ENCODE measurements at regions not wholly inside any gene's neighbourhood (a gene's known extent, or its start where the extent isn't known, plus 50 kb on each side); places are given as distances from the start of the nearest gene placed in this dataset.

DNA sequence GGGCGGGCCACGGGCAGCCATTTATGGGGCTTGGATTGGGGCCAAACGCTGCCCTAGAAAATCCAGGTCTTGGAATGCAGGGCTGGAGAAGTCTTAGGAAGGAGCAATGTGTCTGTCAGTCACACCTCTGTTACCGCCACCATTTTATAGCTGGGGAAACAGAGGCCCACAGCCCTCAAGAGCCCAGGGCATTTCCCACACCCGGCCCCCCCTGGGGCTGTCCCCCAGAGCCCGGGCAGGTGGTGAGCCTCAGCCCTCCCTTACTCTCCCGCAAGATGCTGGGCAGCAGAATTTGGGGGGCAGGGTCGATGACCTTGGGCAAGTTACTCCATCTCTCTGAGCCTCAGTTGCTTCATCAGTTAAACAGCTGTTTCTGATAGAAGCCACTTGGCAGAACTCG is 508.2 kb downstream of the SHQ1 start:
- H3K9me3 ChIP-seq (ENCODE audit: low read depth) = no peaks in the 10 kb centered on the region
- no peak overlapping the region for H3K27ac ChIP-seq
- H3F3A ChIP-seq (ENCODE audit: low read depth) = no peaks in the 10 kb centered on the region
- H3K4me1 ChIP-seq = peaks cover 14% of the 10 kb centered on the region
- peaks cover 13% of the 10 kb centered on the region for H3K4me1 Mint-ChIP-seq
- H4K20me1 ChIP-seq (ENCODE audit: low read depth) = no peaks in the 10 kb centered on the region
- H3K27ac Mint-ChIP-seq = no peak overlapping the region
- H3K9ac ChIP-seq = no peak overlapping the region
- H3K27me3 Mint-ChIP-seq (ENCODE audit: insufficient read depth, low read depth) = peaks cover 17% of the 10 kb centered on the region
- peaks cover 2% of the 10 kb centered on the region for H3K9me3 Mint-ChIP-seq
- peaks cover 22% of the 10 kb centered on the region for H3K27me3 ChIP-seq
- no peaks in the 10 kb centered on the region for H3K36me3 Mint-ChIP-seq
- no peak overlapping the region for H3K4me2 ChIP-seq
- no peak overlapping the region for H3K4me3 Mint-ChIP-seq
- H3K4me3 ChIP-seq = no peak overlapping the region
- no peaks in the 10 kb centered on the region for H3K36me3 ChIP-seq
- H3K79me2 ChIP-seq (ENCODE audit: low read depth) = no peaks in the 10 kb centered on the region
- no peak for DNase-seq (ENCODE audit: low spot score)
- H2AFZ ChIP-seq (replicated peaks) = no peak overlapping the region
- no peak for TF ChIP-seq EZH2phosphoT487 (IDR thresholded peaks at IDR 0.05)
- TF ChIP-seq EZH2 (IDR thresholded peaks at IDR 0.05) = no peak
- no peak for TF ChIP-seq CTCF (IDR thresholded peaks at IDR 0.05)

DNA sequence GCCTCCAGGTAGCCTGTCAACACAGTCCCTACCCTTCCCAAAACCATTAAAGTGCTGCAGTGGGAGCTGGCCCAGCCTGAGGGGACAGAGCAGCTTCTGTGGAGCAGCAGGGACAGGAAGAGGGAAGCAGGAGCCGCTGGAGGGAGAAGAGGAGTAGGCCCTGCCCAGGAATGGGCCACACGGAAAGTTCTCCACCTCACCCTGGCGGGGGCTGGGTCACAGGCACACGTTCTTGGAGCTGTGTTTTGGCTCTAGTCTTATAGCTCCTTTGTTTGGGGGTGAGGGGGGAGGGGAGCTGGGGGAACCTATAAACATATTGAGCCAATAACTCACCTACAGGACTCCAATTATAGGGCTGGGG is 508.6 kb downstream of the SHQ1 start:
- Mint-ChIP-seq H3K4me3 (no peak overlapping the region), H3K36me3 (no peaks in the 10 kb centered on the region), H3K4me1 (peaks cover 17% of the 10 kb centered on the region), H3K9me3 (peaks cover 2% of the 10 kb centered on the region), H3K27ac (no peak overlapping the region), H3K27me3 (ENCODE audit: insufficient read depth, low read depth) (peaks cover 20% of the 10 kb centered on the region)
- no peaks in the 10 kb centered on the region for H3K79me2 ChIP-seq (ENCODE audit: low read depth)
- H3K4me3 ChIP-seq = no peak overlapping the region
- H3K27ac ChIP-seq = no peak overlapping the region
- no peak overlapping the region for H2AFZ ChIP-seq (replicated peaks)
- no peaks in the 10 kb centered on the region for H3K36me3 ChIP-seq
- H4K20me1 ChIP-seq (ENCODE audit: low read depth) = no peaks in the 10 kb centered on the region
- peaks cover 18% of the 10 kb centered on the region for H3K4me1 ChIP-seq
- no peak overlapping the region for H3K9ac ChIP-seq
- no peak overlapping the region for H3K4me2 ChIP-seq
- no peak for DNase-seq (ENCODE audit: low spot score)
- H3K27me3 ChIP-seq = peaks cover 26% of the 10 kb centered on the region
- no peak for TF ChIP-seq EZH2phosphoT487 (IDR thresholded peaks at IDR 0.05)
- no peak for TF ChIP-seq EZH2 (IDR thresholded peaks at IDR 0.05)
- TF ChIP-seq CTCF (IDR thresholded peaks at IDR 0.05) = no peak
- H3F3A ChIP-seq (ENCODE audit: low read depth) = no peaks in the 10 kb centered on the region
- no peaks in the 10 kb centered on the region for H3K9me3 ChIP-seq (ENCODE audit: low read depth)

DNA sequence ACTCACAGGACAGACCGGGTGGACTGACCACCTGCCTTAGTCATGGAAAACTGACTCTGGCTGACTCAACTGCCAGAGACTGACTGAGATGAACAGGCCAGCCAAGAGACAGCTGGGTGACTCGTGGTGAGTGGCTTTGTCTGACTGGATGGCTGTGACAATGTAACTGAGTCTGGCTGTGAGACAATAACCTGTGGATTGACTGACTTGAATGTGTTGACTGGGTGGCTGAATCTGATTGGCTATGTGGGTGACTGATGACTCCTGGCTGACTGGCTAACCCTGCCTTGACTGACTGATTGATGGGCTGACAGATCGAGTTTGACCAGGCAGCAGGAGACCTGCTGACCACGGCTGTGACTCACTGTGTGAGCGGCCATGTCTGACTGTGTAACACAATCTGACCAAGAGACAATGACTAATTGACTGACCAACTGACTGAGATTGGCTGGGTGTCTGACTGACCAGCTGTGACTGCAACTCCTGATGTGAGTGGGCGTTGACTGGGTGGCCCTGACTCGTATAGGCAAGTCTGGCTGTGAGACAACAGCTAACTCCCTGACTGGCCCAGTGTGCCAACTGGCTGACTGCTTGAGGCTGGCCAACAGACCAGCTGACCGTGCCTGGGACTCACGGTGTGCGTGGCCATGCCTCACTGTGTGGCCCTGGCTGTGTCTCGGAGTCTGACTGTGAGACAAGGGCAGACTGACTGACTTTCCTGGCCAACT is 509.1 kb downstream of the SHQ1 start:
- no peak overlapping the region for H3K27ac Mint-ChIP-seq
- H3K9me3 Mint-ChIP-seq = peaks cover 2% of the 10 kb centered on the region
- H3K36me3 Mint-ChIP-seq = no peaks in the 10 kb centered on the region
- no peaks in the 10 kb centered on the region for H3K79me2 ChIP-seq (ENCODE audit: low read depth)
- no peaks in the 10 kb centered on the region for H3F3A ChIP-seq (ENCODE audit: low read depth)
- H3K4me1 Mint-ChIP-seq = peaks cover 21% of the 10 kb centered on the region
- no peaks in the 10 kb centered on the region for H3K9me3 ChIP-seq (ENCODE audit: low read depth)
- no peak overlapping the region for H3K4me3 Mint-ChIP-seq
- H3K4me1 ChIP-seq = peaks cover 19% of the 10 kb centered on the region
- no peak for TF ChIP-seq EZH2 (IDR thresholded peaks at IDR 0.05)
- no peak for TF ChIP-seq EZH2phosphoT487 (IDR thresholded peaks at IDR 0.05)
- no peak for TF ChIP-seq CTCF (IDR thresholded peaks at IDR 0.05)
- H3K27me3 ChIP-seq = peaks cover 32% of the 10 kb centered on the region
- H2AFZ ChIP-seq (replicated peaks) = no peak overlapping the region
- H4K20me1 ChIP-seq (ENCODE audit: low read depth) = no peaks in the 10 kb centered on the region
- H3K9ac ChIP-seq = no peak overlapping the region
- H3K4me2 ChIP-seq = no peak overlapping the region
- H3K36me3 ChIP-seq = no peaks in the 10 kb centered on the region
- peaks cover 21% of the 10 kb centered on the region for H3K27me3 Mint-ChIP-seq (ENCODE audit: insufficient read depth, low read depth)
- H3K27ac ChIP-seq = no peak overlapping the region
- DNase-seq (ENCODE audit: low spot score) = no peak
- H3K4me3 ChIP-seq = no peak overlapping the region
